Uterus (tissue), 2 donors: ENCODE measurements at regions not wholly inside any gene's neighbourhood (a gene's known extent, or its start where the extent isn't known, plus 50 kb on each side); places are given as distances from the start of the nearest gene placed in this dataset.

Source experiments
- POLR2A ChIP-seq, 2 donors: fragments of 450-650 bp; IDR thresholded peaks; one replicate each; pipeline ENCODE4 v1.6.1; 2016; ENCODE audit warnings: antibody characterized with exemption in 2 of 2, mild to moderate bottlenecking in 1 of 2, moderate library complexity in 1 of 2
- TF ChIP-seq, protein P1 (sequence below), 4 experiments: fragments of 200-600 bp in 2 of 4; fragments of 450-650 bp in 2 of 4; sonication (generic) in 2 of 4; IDR thresholded peaks; one replicate each; pipeline ENCODE4 v1.5.1; 2016 to 2019; ENCODE audit warnings: antibody characterized with exemption in 4 of 4, mild to moderate bottlenecking in 2 of 4, moderate library complexity in 1 of 4

DNA sequence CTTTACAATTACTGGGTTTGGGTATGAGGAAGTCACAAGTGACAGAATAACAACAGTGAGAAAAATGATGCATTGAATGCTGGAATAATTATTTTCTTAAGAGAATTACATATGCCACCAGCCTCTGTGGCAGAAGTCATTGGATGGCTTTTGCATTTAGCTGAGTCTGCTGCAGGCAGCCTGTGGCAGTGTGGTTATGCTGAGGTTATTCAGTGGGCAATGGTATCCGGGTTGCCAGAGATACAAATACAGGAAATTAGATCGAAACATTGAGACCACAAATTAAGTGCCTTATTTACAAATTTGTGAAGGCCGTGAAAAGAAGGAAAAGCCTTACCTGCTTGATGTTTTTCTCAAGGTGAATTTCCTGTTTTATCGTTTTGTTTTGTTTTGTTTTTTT lies 1050.0 kb downstream of the GALC start:
- TF ChIP-seq, protein P1, sequence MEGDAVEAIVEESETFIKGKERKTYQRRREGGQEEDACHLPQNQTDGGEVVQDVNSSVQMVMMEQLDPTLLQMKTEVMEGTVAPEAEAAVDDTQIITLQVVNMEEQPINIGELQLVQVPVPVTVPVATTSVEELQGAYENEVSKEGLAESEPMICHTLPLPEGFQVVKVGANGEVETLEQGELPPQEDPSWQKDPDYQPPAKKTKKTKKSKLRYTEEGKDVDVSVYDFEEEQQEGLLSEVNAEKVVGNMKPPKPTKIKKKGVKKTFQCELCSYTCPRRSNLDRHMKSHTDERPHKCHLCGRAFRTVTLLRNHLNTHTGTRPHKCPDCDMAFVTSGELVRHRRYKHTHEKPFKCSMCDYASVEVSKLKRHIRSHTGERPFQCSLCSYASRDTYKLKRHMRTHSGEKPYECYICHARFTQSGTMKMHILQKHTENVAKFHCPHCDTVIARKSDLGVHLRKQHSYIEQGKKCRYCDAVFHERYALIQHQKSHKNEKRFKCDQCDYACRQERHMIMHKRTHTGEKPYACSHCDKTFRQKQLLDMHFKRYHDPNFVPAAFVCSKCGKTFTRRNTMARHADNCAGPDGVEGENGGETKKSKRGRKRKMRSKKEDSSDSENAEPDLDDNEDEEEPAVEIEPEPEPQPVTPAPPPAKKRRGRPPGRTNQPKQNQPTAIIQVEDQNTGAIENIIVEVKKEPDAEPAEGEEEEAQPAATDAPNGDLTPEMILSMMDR (IDR thresholded peaks at IDR 0.05) = no peak
- TF ChIP-seq POLR2A (IDR thresholded peaks at IDR 0.05) = no peak
